ENCODE measurements at regions not wholly inside any gene's neighbourhood (a gene's known extent, or its start where the extent isn't known, plus 50 kb on each side); places are given as distances from the start of the nearest gene placed in this dataset.

DNA sequence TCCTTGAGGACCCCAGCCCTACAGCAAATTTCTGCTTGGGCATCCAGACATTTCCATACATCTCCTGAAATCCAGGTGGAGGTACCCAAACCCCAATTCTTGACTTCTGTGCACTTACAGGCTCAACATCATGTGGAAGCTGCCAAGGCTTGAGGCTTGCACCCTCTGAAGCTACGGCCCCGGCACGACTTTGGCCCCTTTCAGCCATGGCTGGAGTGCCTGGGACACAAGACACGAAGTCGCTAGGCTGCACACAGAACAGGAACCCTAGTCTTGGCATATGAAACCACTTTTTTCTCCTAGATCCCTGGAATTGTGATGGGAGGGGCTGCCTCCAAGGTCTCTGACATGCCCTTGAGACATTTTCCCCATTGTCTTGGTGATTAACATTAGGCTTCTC is 1417.7 kb downstream of the ARAP2 start:
- no peaks in the 10 kb centered on the region for H3K4me1 ChIP-seq
- H3K27ac ChIP-seq, result no peak overlapping the region
- H3K9me3 ChIP-seq, result no peaks in the 10 kb centered on the region
- TF ChIP-seq CTCF (IDR thresholded peaks at IDR 0.05), result no peak
- no peak for ATAC-seq
- H3K27me3 ChIP-seq, result no peaks in the 10 kb centered on the region
- H3K36me3 ChIP-seq, result no peaks in the 10 kb centered on the region
- H3K4me3 ChIP-seq, result no peak overlapping the region
- intact Hi-C loops (cut with DNase I), result no loop called here
- DNase-seq, result no peak

DNA sequence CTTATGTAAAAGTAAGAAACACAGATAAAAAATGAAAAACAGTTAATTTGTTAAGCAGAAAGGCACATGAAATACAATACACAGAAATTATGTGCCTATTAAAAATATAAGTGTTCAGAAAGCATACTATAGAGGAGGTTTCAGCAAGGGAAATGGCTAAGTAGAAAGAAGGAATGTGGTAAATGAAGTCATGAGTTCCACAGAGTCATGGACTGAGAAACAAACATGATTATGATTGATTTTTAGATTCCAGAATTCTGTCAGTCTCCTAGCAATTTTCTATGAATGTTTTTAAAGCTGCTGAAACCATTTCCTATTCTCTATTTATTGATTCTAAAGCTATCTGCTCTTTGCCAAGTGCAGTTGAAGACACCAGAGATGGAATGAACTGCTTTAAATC is 1398.4 kb downstream of the ARAP2 start:
- H3K4me1 ChIP-seq, result no peaks in the 10 kb centered on the region
- no peak for DNase-seq
- TF ChIP-seq CTCF (IDR thresholded peaks at IDR 0.05), result no peak
- H3K9me3 ChIP-seq, result no peaks in the 10 kb centered on the region
- no peak overlapping the region for H3K27ac ChIP-seq
- H3K36me3 ChIP-seq, result no peaks in the 10 kb centered on the region
- no peaks in the 10 kb centered on the region for H3K27me3 ChIP-seq
- intact Hi-C loops (cut with DNase I), result no loop called here
- no peak overlapping the region for H3K4me3 ChIP-seq
- ATAC-seq, result no peak

DNA sequence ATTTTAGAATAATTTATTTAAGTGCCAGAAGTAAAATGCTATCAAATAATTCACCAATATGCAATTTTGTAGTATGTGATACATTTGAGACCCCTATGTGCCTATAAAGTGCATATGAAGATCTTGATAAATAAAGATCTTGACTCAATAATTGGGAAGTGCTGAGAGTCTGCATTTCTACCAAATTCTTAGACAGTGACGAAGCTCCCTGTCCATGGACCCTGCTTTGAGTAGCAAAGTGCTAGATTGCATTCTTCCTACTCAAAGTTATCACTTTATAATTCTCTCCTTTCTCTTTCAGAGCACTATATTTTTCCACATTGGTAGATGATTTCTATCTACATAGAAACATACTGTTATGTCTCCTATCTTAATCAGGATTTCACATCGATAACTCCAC is 1393.9 kb downstream of the ARAP2 start:
- no peaks in the 10 kb centered on the region for H3K4me1 ChIP-seq
- DNase-seq (no peak), ATAC-seq (no peak)
- intact Hi-C loops (cut with DNase I), result no loop called here
- no peaks in the 10 kb centered on the region for H3K36me3 ChIP-seq
- TF ChIP-seq CTCF (IDR thresholded peaks at IDR 0.05), result no peak
- H3K4me3 ChIP-seq, result no peak overlapping the region
- no peak overlapping the region for H3K27ac ChIP-seq
- H3K9me3 ChIP-seq, result no peaks in the 10 kb centered on the region
- no peaks in the 10 kb centered on the region for H3K27me3 ChIP-seq

GRCh38 chr4:34850968-34851367 is 1393.3 kb downstream of the ARAP2 start:
- no peak overlapping the region for H3K27ac ChIP-seq
- H3K27me3 ChIP-seq, result no peaks in the 10 kb centered on the region
- H3K4me3 ChIP-seq, result no peak overlapping the region
- no peaks in the 10 kb centered on the region for H3K4me1 ChIP-seq
- intact Hi-C loops (cut with DNase I), result no loop called here
- no peaks in the 10 kb centered on the region for H3K36me3 ChIP-seq
- H3K9me3 ChIP-seq, result no peaks in the 10 kb centered on the region
- no peak for TF ChIP-seq CTCF (IDR thresholded peaks at IDR 0.05)
- ATAC-seq (no peak), DNase-seq (no peak)

DNA sequence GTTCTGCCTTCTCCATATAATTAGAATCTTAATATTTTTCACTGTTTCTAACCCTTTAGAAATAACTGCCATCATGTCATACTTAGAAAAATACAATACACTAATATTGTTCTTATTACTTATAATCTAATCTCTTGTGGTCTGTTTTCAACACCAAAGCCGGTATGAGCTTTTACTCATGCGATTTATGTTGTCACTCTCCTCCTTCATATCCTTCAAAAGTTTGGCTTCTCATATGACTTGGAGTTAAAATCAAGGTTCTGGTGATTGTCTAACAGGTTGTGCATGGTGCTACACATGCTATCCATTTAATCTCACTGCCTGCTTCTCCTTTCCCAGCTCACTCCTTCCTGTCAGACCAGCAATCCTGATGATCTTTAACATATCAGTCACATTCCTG is 1392.9 kb downstream of the ARAP2 start:
- ATAC-seq (no peak), DNase-seq (no peak)
- Histone ChIP-seq H3K4me1 (no peaks in the 10 kb centered on the region), H3K36me3 (no peaks in the 10 kb centered on the region), H3K27ac (no peak overlapping the region), H3K27me3 (no peaks in the 10 kb centered on the region), H3K4me3 (no peak overlapping the region), H3K9me3 (no peaks in the 10 kb centered on the region)
- TF ChIP-seq CTCF (IDR thresholded peaks at IDR 0.05), result no peak
- intact Hi-C loops (cut with DNase I), result no loop called here

- H3K27ac ChIP-seq, result no peak overlapping the region
- no peak overlapping the region for H3K4me3 ChIP-seq
- H3K27me3 ChIP-seq, result no peaks in the 10 kb centered on the region
- DNase-seq, result no peak
- H3K4me1 ChIP-seq, result no peaks in the 10 kb centered on the region
- intact Hi-C loops (cut with DNase I), result no loop called here
- H3K9me3 ChIP-seq, result no peaks in the 10 kb centered on the region
- H3K36me3 ChIP-seq, result no peaks in the 10 kb centered on the region
- TF ChIP-seq CTCF (IDR thresholded peaks at IDR 0.05), result no peak
- ATAC-seq, result no peak
Measured at GRCh38 chr4:34854451-34854850, 1389.9 kb downstream of the ARAP2 start.
